H54 (cell line): ENCODE measurements at regions not wholly inside any gene's neighbourhood (a gene's known extent, or its start where the extent isn't known, plus 50 kb on each side); places are given as distances from the start of the nearest gene placed in this dataset.

Source experiments
- DNase-seq: peaks from one replicate; pipeline ENCODE4 v3.0.0; 2011; ENCODE audit warnings: low spot score, mixed read lengths; ENCODE audit not compliant: insufficient read length
- FAIRE-seq: peaks from 3 replicates; lab custom pipeline; 2011; peaks lifted over from hg19 to GRCh38; lab: Jason Lieb, UNC
- POLR2A ChIP-seq: IDR thresholded peaks from 2 replicates; pipeline ENCODE4 v1.6.1; 2011; ENCODE audit warnings: low read depth, mild to moderate bottlenecking, low read length

DNA sequence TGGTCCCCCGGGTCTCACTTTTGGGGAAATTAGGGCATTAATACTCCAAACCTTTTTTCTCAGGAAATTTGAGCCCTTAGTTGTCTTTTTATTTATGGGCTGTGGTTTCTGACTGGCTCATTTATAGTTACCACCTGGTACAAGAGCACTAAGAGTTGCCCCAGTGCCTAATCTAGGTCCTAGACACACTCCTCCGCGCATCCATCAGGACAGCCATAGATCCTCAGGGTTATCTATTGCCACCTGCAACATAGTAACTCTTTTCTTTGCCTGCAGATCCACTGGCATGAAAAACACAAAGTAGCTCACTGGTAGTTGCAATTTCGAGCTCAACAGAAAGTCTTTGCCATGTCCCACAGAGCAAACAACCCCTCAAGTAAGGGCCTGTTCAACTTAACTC lies 576.4 kb upstream of the ROBO2 start:
- FAIRE-seq (no peak), DNase-seq (no peak)
- no peak for TF ChIP-seq POLR2A

- FAIRE-seq (no peak), DNase-seq (no peak)
- no peak for TF ChIP-seq POLR2A
These were observed 569.6 kb upstream of the ROBO2 start for GRCh38 chr3:76470285-76470684.

- no peak for FAIRE-seq
- DNase-seq: no peak
- TF ChIP-seq POLR2A: no peak
These were observed 565.3 kb upstream of the ROBO2 start for GRCh38 chr3:76474632-76475031.

DNA sequence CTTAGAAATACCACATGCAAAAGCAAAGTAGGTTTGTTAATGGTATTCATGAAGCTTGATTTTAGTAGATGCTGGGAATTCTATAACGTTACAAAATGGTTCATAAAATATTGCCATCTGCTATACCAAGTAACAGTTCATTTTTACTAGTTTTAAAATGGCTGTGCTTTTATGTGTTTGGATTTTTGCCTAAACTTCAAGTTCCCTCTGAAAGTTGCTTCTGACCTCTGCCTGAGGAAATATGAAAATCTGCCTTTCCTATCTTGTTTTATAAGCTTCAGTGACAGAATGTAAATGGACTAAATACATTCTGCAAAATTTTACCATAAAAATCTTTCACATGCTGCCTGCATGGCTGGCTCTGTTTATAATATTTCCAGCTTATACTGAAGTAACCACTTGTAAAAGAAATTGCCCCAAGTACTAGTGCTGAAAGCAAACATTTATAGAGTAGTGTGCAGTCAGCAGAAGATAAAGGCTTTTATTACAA lies 560.7 kb upstream of the ROBO2 start:
- no peak for TF ChIP-seq POLR2A
- no peak for DNase-seq
- FAIRE-seq: no peak

- no peak for FAIRE-seq
- no peak for TF ChIP-seq POLR2A
These were observed 557.4 kb upstream of the ROBO2 start for GRCh38 chr3:76482510-76482909.

GRCh38 chr3:76487446-76487845 lies 552.5 kb upstream of the ROBO2 start:
- TF ChIP-seq POLR2A: no peak
- DNase-seq (no peak), FAIRE-seq (no peak)

More at GRCh38 chr3:76482510-76482909, 557.4 kb upstream of the ROBO2 start:
- DNase-seq: no peak

DNA sequence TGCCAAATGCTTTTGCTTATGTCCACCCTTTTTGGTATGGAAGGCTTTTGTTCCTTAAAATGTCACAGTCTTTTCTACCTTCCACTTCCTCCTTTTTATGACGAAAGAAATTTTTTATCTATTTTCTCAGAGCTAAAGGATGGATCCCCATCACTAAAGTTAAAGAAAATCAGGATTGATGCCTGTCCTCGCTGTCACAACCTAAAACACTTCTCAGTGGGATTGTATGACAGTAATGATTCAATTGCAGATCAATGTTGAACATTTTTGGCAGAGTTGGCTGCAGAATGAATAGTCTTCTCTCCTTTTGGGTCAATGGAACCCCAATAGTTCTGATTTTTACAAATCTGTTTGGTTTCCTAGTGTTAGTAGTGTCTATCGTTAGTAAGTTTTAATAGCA lies 549.8 kb upstream of the ROBO2 start:
- no peak for TF ChIP-seq POLR2A
- no peak for FAIRE-seq

DNA sequence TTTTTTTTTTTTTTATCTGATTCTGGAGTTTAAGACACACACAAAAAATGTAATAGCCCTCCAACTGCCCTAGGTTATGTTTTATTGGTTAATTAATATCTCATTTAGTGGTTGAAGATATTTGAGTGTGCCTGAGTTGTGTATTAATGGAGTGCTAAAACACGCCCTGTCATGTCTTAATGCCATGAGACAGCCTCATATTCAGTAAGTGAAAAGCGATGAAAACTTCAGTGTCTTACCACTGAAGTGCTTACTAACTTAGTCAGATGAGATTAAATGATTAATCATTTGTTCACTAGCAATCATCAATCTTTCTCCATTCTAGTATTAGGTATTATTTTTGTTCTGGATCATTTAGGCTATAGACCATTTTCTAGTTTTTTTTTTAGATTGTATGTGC lies 544.7 kb upstream of the ROBO2 start:
- TF ChIP-seq POLR2A: no peak
- FAIRE-seq: no peak

More for the DNA sequence above, 549.8 kb upstream of the ROBO2 start:
- no peak for DNase-seq

GRCh38 chr3:76497636-76498035 lies 542.3 kb upstream of the ROBO2 start:
- FAIRE-seq: no peak
- DNase-seq: peak; percentile 3
- no peak for TF ChIP-seq POLR2A

More for the DNA sequence above, 544.7 kb upstream of the ROBO2 start:
- no peak for DNase-seq

- DNase-seq (no peak), FAIRE-seq (no peak)
- TF ChIP-seq POLR2A: no peak
These were observed 539.1 kb upstream of the ROBO2 start for GRCh38 chr3:76500746-76501275.

DNA sequence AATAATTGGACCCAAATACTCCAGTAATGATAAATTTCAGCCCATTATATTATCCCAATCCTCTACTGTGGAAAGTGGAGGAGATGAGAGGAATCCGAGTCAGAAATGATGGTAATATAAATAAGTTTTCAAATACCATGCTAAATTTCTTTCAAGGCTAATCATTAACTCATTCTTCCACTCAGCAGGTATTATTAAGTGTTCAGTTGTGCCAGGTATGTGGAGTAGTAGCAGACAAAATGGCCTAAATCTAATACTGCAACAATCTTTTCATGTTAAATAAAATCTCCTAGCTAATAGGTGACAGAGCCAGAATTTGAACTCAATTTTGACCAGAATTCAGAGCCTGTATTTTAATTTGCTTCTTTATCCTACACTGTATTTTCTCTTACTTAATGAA lies 538.6 kb upstream of the ROBO2 start:
- TF ChIP-seq POLR2A: no peak
- FAIRE-seq: no peak
- DNase-seq: no peak

GRCh38 chr3:76502076-76502475 lies 537.8 kb upstream of the ROBO2 start:
- no peak for TF ChIP-seq POLR2A
- DNase-seq (no peak), FAIRE-seq (no peak)

- no peak for TF ChIP-seq POLR2A
- DNase-seq (no peak), FAIRE-seq (no peak)
These were observed 534.6 kb upstream of the ROBO2 start for GRCh38 chr3:76505202-76505845.

- no peak for DNase-seq
- no peak for TF ChIP-seq POLR2A
- no peak for FAIRE-seq
These were observed 530.6 kb upstream of the ROBO2 start for GRCh38 chr3:76509179-76509830.

DNA sequence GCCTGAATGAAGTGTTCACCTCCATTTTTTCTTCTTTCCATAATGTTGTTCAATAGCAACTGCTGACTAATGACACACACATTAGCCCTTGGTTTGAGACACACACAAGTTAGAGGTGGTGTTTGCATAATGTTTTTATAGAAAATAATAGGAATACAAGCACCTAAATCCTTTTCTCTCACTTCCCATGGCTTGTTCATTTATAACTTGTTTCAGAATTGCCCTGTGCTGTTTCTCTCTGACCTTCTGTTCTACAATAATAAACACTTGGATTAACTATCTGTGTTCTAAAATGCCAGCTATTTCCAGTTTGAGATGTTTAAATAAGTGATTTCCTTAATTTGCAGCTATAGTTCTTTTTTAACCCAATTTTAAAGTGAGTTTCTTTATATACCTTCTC lies 525.1 kb upstream of the ROBO2 start:
- FAIRE-seq: no peak
- no peak for DNase-seq
- no peak for TF ChIP-seq POLR2A

GRCh38 chr3:76523337-76523736 lies 516.6 kb upstream of the ROBO2 start:
- FAIRE-seq (no peak), DNase-seq (no peak)
- TF ChIP-seq POLR2A: no peak
